D341Med (cell line): ENCODE measurements at regions not wholly inside any gene's neighbourhood (a gene's known extent, or its start where the extent isn't known, plus 50 kb on each side); places are given as distances from the start of the nearest gene placed in this dataset.

Source experiments
- DNase-seq: peaks from one replicate; pipeline ENCODE4 v3.0.0; 2012; ENCODE audit warnings: low spot score

- no peak for DNase-seq
Measured at GRCh38 chr5:171684169-171684568, 101.4 kb upstream of the SMIM23 start.

GRCh38 chr5:171688696-171689495 lies 96.7 kb upstream of the SMIM23 start:
- DNase-seq, result no peak

GRCh38 chr5:171689853-171690417 lies 95.7 kb upstream of the SMIM23 start:
- DNase-seq, result no peak

- DNase-seq, result no peak
Measured at GRCh38 chr5:171692107-171692506, 93.5 kb upstream of the SMIM23 start.

- no peak for DNase-seq
Measured at GRCh38 chr5:171692936-171693335, 92.7 kb upstream of the SMIM23 start.

- no peak for DNase-seq
Measured at GRCh38 chr5:171693412-171693811, 92.2 kb upstream of the SMIM23 start.

GRCh38 chr5:171695804-171696203 lies 89.8 kb upstream of the SMIM23 start:
- no peak for DNase-seq

- DNase-seq, result no peak
Measured at GRCh38 chr5:171697221-171698102, 88.2 kb upstream of the SMIM23 start.

- no peak for DNase-seq
Measured at GRCh38 chr5:171700318-171700912, 85.2 kb upstream of the SMIM23 start.

- no peak for DNase-seq
Measured at GRCh38 chr5:171701100-171701541, 84.5 kb upstream of the SMIM23 start.

- DNase-seq, result no peak
Measured at GRCh38 chr5:171702135-171702770, 83.4 kb upstream of the SMIM23 start.

GRCh38 chr5:171703146-171703545 lies 82.5 kb upstream of the SMIM23 start:
- DNase-seq, result no peak

GRCh38 chr5:171705036-171705435 lies 80.6 kb upstream of the SMIM23 start:
- no peak for DNase-seq

GRCh38 chr5:171705830-171706468 lies 79.7 kb upstream of the SMIM23 start:
- no peak for DNase-seq

GRCh38 chr5:171706736-171707441 lies 78.7 kb upstream of the SMIM23 start:
- no peak for DNase-seq

- DNase-seq, result no peak
Measured at GRCh38 chr5:171707442-171707792, 78.2 kb upstream of the SMIM23 start.

GRCh38 chr5:171709930-171710329 lies 75.7 kb upstream of the SMIM23 start:
- no peak for DNase-seq

GRCh38 chr5:171710451-171711024 lies 75.1 kb upstream of the SMIM23 start:
- DNase-seq, result no peak

GRCh38 chr5:171711571-171711970 lies 74.0 kb upstream of the SMIM23 start:
- DNase-seq, result no peak

GRCh38 chr5:171712616-171713015 lies 73.0 kb upstream of the SMIM23 start:
- no peak for DNase-seq
